HepG2 (cell line): ENCODE measurements at regions not wholly inside any gene's neighbourhood (a gene's known extent, or its start where the extent isn't known, plus 50 kb on each side); places are given as distances from the start of the nearest gene placed in this dataset.

Source experiments
- CTCF ChIP-seq: sonication (generic); formaldehyde crosslinking; IDR thresholded peaks from 2 replicates; pipeline ENCODE4 v1.5.0; 2020; ENCODE audit warnings: mild to moderate bottlenecking, missing genetic modification reagents, moderate library complexity
- FOXA1 ChIP-seq, 2 experiments: fragments of 450-650 bp in 1 of 2; sonication (generic) in 1 of 2; formaldehyde crosslinking in 1 of 2; IDR thresholded peaks; 2 replicates each; pipeline versions ENCODE4 v1.4.0 to v1.6.1; 2016 to 2020; ENCODE audit warnings: missing genetic modification reagents in 1 of 2
- KDM5A ChIP-seq: fragments of 200-600 bp; sonication (generic); IDR thresholded peaks from 2 replicates; pipeline ENCODE4 v1.7.0; 2018; ENCODE audit warnings: antibody characterized with exemption, mild to moderate bottlenecking, low read length, borderline replicate concordance
- MAX ChIP-seq: IDR thresholded peaks from 2 replicates; pipeline ENCODE4 v1.6.1; 2012; ENCODE audit warnings: inconsistent platforms
- POLR2A ChIP-seq, 2 experiments: IDR thresholded peaks; 2 replicates each; pipeline ENCODE4 v1.6.1; 2011; ENCODE audit warnings: low read depth in 2 of 2, low read length in 2 of 2, mild to moderate bottlenecking in 1 of 2, moderate library complexity in 1 of 2; ENCODE audit not compliant: insufficient read depth in 1 of 2
- RNF2 ChIP-seq: fragments of 450-650 bp; conservative IDR thresholded peaks from 2 replicates; pipeline ENCODE4 v1.6.1; 2016; ENCODE audit warnings: low read depth
- SNAI1 ChIP-seq: sonication (generic); formaldehyde crosslinking; IDR thresholded peaks from 2 replicates; pipeline ENCODE4 v1.5.0; 2020; ENCODE audit warnings: mild to moderate bottlenecking, missing genetic modification reagents, borderline replicate concordance
- TOE1 ChIP-seq: sonication (generic); formaldehyde crosslinking; IDR thresholded peaks from 2 replicates; pipeline ENCODE4 v1.4.0; 2020; ENCODE audit warnings: mild to moderate bottlenecking, missing genetic modification reagents
- ZNF253 ChIP-seq: sonication (generic); formaldehyde crosslinking; IDR thresholded peaks from 2 replicates; pipeline ENCODE4 v1.8.0; 2022; ENCODE audit warnings: mild to moderate bottlenecking, missing genetic modification reagents, borderline replicate concordance
- ZNF337 ChIP-seq: sonication (generic); formaldehyde crosslinking; IDR thresholded peaks from 2 replicates; pipeline ENCODE4 v1.5.1; 2020; ENCODE audit warnings: missing genetic modification reagents, low read depth, mild to moderate bottlenecking, borderline replicate concordance

GRCh38 chr2:209102319-209102718, 321.5 kb upstream of the MAP2 start:
- no peak for TF ChIP-seq RNF2
- no peak for TF ChIP-seq KDM5A
- TF ChIP-seq CTCF, result no peak
- no peak for TF ChIP-seq FOXA1 (IDR thresholded peaks at IDR 0.05)
- TF ChIP-seq FOXA1 (CRISPR knock-in tag; IDR thresholded peaks at IDR 0.05), result no peak
- no peak for TF ChIP-seq TOE1 (CRISPR knock-in tag)
- TF ChIP-seq MAX, result no peak
- no peak for TF ChIP-seq SNAI1 (CRISPR knock-in tag)
- TF ChIP-seq ZNF253 (CRISPR knock-in tag), result no peak
- TF ChIP-seq POLR2A (IDR thresholded peaks at IDR 0.05; ENCODE audit: insufficient read depth in 1 of 2, low read depth in 2 of 2, low read length in 2 of 2), result no peak
- no peak for TF ChIP-seq ZNF337 (CRISPR knock-in tag)
